ENCODE measurements at regions not wholly inside any gene's neighbourhood (a gene's known extent, or its start where the extent isn't known, plus 50 kb on each side); places are given as distances from the start of the nearest gene placed in this dataset.

GRCh38 chr2:239532859-239533258 is 132.0 kb upstream of the HDAC4 start:
- in situ Hi-C loops (cut with MboI): no loop called here
- H3K27ac ChIP-seq (ENCODE audit: extremely low read depth, low read depth, low read length): no peak overlapping the region
- ChIA-PET CTCF (ENCODE audit: low intra/inter-chr PET ratio) (no interaction called here), POLR2A (no interaction called here)
- H4K20me1 ChIP-seq (replicated peaks; ENCODE audit: control insufficient read depth, insufficient read depth, low read length): no peaks in the 10 kb centered on the region
- no peak overlapping the region for H3K4me3 ChIP-seq
- H3K4me2 ChIP-seq (ENCODE audit: insufficient read depth, low read length): no peak overlapping the region
- BruUV-seq (replicated peaks): no TSS peak
- WGBS (ENCODE audit: insufficient coverage, low coverage, missing lambda C conversion rate): 0% methylated on average over 6 of the region's 10 CpGs
- TF ChIP-seq GTF2E2 (tag; IDR thresholded peaks at IDR 0.05): no peak
- no peak for TF ChIP-seq HDAC1 (IDR thresholded peaks at IDR 0.05)
- TF ChIP-seq PHB2 (IDR thresholded peaks at IDR 0.05; ENCODE audit: low read depth): no peak
- TF ChIP-seq, protein P1, sequence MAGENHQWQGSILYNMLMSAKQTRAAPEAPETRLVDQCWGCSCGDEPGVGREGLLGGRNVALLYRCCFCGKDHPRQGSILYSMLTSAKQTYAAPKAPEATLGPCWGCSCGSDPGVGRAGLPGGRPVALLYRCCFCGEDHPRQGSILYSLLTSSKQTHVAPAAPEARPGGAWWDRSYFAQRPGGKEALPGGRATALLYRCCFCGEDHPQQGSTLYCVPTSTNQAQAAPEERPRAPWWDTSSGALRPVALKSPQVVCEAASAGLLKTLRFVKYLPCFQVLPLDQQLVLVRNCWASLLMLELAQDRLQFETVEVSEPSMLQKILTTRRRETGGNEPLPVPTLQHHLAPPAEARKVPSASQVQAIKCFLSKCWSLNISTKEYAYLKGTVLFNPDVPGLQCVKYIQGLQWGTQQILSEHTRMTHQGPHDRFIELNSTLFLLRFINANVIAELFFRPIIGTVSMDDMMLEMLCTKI (IDR thresholded peaks at IDR 0.05; ENCODE audit: partially characterized antibody): no peak
- TF ChIP-seq CAMTA2 (CRISPR knock-in tag; conservative IDR thresholded peaks at IDR 0.05): no peak
- no peak for TF ChIP-seq RAD51 (IDR thresholded peaks at IDR 0.05; ENCODE audit: borderline replicate concordance, low read depth)
- TF ChIP-seq JUNB (CRISPR knock-in tag; conservative IDR thresholded peaks at IDR 0.05): no peak
- TF ChIP-seq HMGN3 (IDR thresholded peaks at IDR 0.05; ENCODE audit: borderline replicate concordance, extremely low read depth, insufficient read length, low read depth, low read length): no peak
- no peak for TF ChIP-seq ELF2 (CRISPR knock-in tag; IDR thresholded peaks at IDR 0.05)
- no peak for TF ChIP-seq PREB (CRISPR knock-in tag; IDR thresholded peaks at IDR 0.05)
- TF ChIP-seq, protein P2, sequence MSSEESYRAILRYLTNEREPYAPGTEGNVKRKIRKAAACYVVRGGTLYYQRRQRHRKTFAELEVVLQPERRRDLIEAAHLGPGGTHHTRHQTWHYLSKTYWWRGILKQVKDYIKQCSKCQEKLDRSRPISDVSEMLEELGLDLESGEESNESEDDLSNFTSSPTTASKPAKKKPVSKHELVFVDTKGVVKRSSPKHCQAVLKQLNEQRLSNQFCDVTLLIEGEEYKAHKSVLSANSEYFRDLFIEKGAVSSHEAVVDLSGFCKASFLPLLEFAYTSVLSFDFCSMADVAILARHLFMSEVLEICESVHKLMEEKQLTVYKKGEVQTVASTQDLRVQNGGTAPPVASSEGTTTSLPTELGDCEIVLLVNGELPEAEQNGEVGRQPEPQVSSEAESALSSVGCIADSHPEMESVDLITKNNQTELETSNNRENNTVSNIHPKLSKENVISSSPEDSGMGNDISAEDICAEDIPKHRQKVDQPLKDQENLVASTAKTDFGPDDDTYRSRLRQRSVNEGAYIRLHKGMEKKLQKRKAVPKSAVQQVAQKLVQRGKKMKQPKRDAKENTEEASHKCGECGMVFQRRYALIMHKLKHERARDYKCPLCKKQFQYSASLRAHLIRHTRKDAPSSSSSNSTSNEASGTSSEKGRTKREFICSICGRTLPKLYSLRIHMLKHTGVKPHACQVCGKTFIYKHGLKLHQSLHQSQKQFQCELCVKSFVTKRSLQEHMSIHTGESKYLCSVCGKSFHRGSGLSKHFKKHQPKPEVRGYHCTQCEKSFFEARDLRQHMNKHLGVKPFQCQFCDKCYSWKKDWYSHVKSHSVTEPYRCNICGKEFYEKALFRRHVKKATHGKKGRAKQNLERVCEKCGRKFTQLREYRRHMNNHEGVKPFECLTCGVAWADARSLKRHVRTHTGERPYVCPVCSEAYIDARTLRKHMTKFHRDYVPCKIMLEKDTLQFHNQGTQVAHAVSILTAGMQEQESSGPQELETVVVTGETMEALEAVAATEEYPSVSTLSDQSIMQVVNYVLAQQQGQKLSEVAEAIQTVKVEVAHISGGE (CRISPR knock-in tag; IDR thresholded peaks at IDR 0.05): no peak
- TF ChIP-seq STAT5B (CRISPR knock-in tag; IDR thresholded peaks at IDR 0.05): no peak
- TF ChIP-seq ZNF280A (IDR thresholded peaks at IDR 0.05; ENCODE audit: low read depth, partially characterized antibody): no peak
- no peak for TF ChIP-seq BRD4 (IDR thresholded peaks at IDR 0.05)
- TF ChIP-seq DIDO1 (tag; IDR thresholded peaks at IDR 0.05; ENCODE audit: low read depth): no peak
- TF ChIP-seq MEF2A (IDR thresholded peaks at IDR 0.05; ENCODE audit: control insufficient read depth, low read depth, low read length): no peak
- no peaks in the 10 kb centered on the region for H3K9me3 ChIP-seq (replicated peaks; ENCODE audit: control insufficient read depth, insufficient read depth, low read depth, low read length)
- no peak for FAIRE-seq
- intact Hi-C loops (cut with micrococcal nuclease): no loop called here
- H3K4me1 ChIP-seq (replicated peaks in 1 of 2; ENCODE audit: control insufficient read depth in 2 of 2, insufficient read depth in 2 of 2, low read length in 2 of 2): no peaks in the 10 kb centered on the region
- H3K79me2 ChIP-seq (ENCODE audit: control insufficient read depth, insufficient read depth, low read length): no peaks in the 10 kb centered on the region
- H3K36me3 ChIP-seq (ENCODE audit: control insufficient read depth, insufficient read depth, low read length): no peaks in the 10 kb centered on the region
- DNase-seq (ENCODE audit: extremely low read depth in 1 of 4, low spot score in 3 of 4): no peak
- H3K9ac ChIP-seq (ENCODE audit: insufficient read depth in 1 of 2, low read depth in 2 of 2, low read length in 2 of 2): no peak overlapping the region
- no peak overlapping the region for H2AFZ ChIP-seq (ENCODE audit: low read depth, low read length)
- H3K27me3 ChIP-seq (ENCODE audit: control insufficient read depth in 2 of 2, insufficient read depth in 2 of 2, low read length in 2 of 2): peaks cover 0 to 16% of the 10 kb centered on the region in 2 experiments; a peak in 2 of 5 replicates
- ATAC-seq: no peak
- H3K9me1 ChIP-seq (ENCODE audit: control insufficient read depth, insufficient read depth, low read length): no peaks in the 10 kb centered on the region
